K562 (cell line): ENCODE measurements at regions not wholly inside any gene's neighbourhood (a gene's known extent, or its start where the extent isn't known, plus 50 kb on each side); places are given as distances from the start of the nearest gene placed in this dataset.

ENCODE experiments used
- ATAC-seq: fragments of 200-7000 bp; cut with Tn5 transposase; 3 replicates; pipeline ENCODE4 v1.9.1; 2020; ENCODE audit warnings: moderate library complexity
- BruUV-seq: library from RNA; stranded (reverse); fragments of 400-500 nt; replicated peaks from 2 replicates; lab custom pipeline; 2021; lab: Mats Ljungman, UMichigan
- CTCF ChIA-PET: fragments of 300-600 bp; formaldehyde crosslinking; extraction: SDS; loops from one replicate; lab custom pipeline; 2021; ENCODE audit warnings: low intra/inter-chr PET ratio; lab: Yijun Ruan, JAX
- POLR2A ChIA-PET: fragments of 300-600, 350-650 bp; sonication (Branson Sonifier 250); formaldehyde crosslinking; extraction: SDS; loops from one replicate; lab custom pipeline; 2021; ENCODE audit warnings: antibody characterized with exemption, inconsistent platforms; lab: Yijun Ruan, JAX
- DNase-seq, 4 experiments: peaks; one replicate each; pipeline versions ENCODE4 v3.0.0 to v3.0.0-alpha.2; 2011 to 2018; ENCODE audit warnings: low spot score in 3 of 4, mixed read lengths in 3 of 4; ENCODE audit errors: extremely low read depth in 1 of 4
- FAIRE-seq: peaks from 2 replicates; lab custom pipeline; 2011; peaks lifted over from hg19 to GRCh38; lab: Jason Lieb, UNC
- H2AFZ ChIP-seq: 2 replicates; pipeline ENCODE4 v1.6.0; 2011; ENCODE audit warnings: low read depth, low read length, control low read depth, inconsistent platforms
- H3K27ac ChIP-seq: fragments of 200-600 bp; 3 replicates; pipeline ENCODE4 v1.8.0; 2011; ENCODE audit warnings: low read depth, mild to moderate bottlenecking, control low read depth, inconsistent platforms, low read length, moderate library complexity, mixed read lengths; ENCODE audit errors: extremely low read depth
- H3K27me3 ChIP-seq, 2 experiments: fragments of 300-600 bp in 1 of 2; 2 replicates in 1 of 2; 3 replicates in 1 of 2; pipeline versions ENCODE4 v1.6.0 to v1.8.0; 2011; ENCODE audit warnings: inconsistent platforms in 2 of 2, low read length in 2 of 2, mild to moderate bottlenecking in 1 of 2, mixed read lengths in 1 of 2, moderate library complexity in 1 of 2; ENCODE audit not compliant: control insufficient read depth in 2 of 2, insufficient read depth in 2 of 2
- H3K36me3 ChIP-seq: fragments of 300-600 bp; 3 replicates; pipeline ENCODE4 v1.8.0; 2011; ENCODE audit warnings: mild to moderate bottlenecking, low read length, inconsistent platforms; ENCODE audit not compliant: control insufficient read depth, insufficient read depth
- H3K4me1 ChIP-seq, 2 experiments: fragments of 200-600 bp in 1 of 2; replicated peaks in 1 of 2; 2 replicates in 1 of 2; 3 replicates in 1 of 2; pipeline versions ENCODE4 v1.5.1 to v1.8.0; 2011; ENCODE audit warnings: inconsistent platforms in 2 of 2, low read length in 2 of 2, mild to moderate bottlenecking in 1 of 2, mixed read lengths in 1 of 2, moderate library complexity in 1 of 2; ENCODE audit not compliant: control insufficient read depth in 2 of 2, insufficient read depth in 2 of 2
- H3K4me2 ChIP-seq: 2 replicates; pipeline ENCODE4 v1.6.1; 2011; ENCODE audit warnings: low read length, control low read depth, inconsistent platforms, mixed read lengths; ENCODE audit not compliant: insufficient read depth
- H3K4me3 ChIP-seq: fragments of 200-600 bp; sonication (generic), shearing (Covaris generic); 2 replicates; pipeline ENCODE4 v1.5.1; 2016; ENCODE audit warnings: control low read depth, inconsistent platforms
- H3K79me2 ChIP-seq: fragments of 200-600 bp; 3 replicates; pipeline ENCODE4 v1.8.0; 2011; ENCODE audit warnings: low read length, inconsistent platforms; ENCODE audit not compliant: control insufficient read depth, insufficient read depth
- H3K9ac ChIP-seq, 2 experiments: 2 replicates each; pipeline versions ENCODE4 v1.6.0 to v1.6.1; 2011; ENCODE audit warnings: low read depth in 2 of 2, low read length in 2 of 2, control low read depth in 1 of 2, inconsistent platforms in 1 of 2, mild to moderate bottlenecking in 1 of 2, mixed read lengths in 1 of 2; ENCODE audit not compliant: insufficient read depth in 1 of 2
- H3K9me1 ChIP-seq: one replicate; pipeline ENCODE4 v1.6.0; 2011; ENCODE audit warnings: inconsistent platforms, mild to moderate bottlenecking, low read length, moderate library complexity; ENCODE audit not compliant: control insufficient read depth, insufficient read depth
- H3K9me3 ChIP-seq: replicated peaks from 2 replicates; pipeline ENCODE4 v1.5.1; 2011; ENCODE audit warnings: low read depth, low read length, inconsistent platforms; ENCODE audit not compliant: control insufficient read depth, insufficient read depth
- H4K20me1 ChIP-seq: replicated peaks from 2 replicates; pipeline ENCODE4 v1.6.1; 2011; ENCODE audit warnings: low read length, inconsistent platforms, mixed read lengths; ENCODE audit not compliant: control insufficient read depth, insufficient read depth
- CBX1 ChIP-seq: sonication (generic); IDR thresholded peaks from 2 replicates; pipeline ENCODE4 v1.6.1; 2016; ENCODE audit warnings: antibody characterized with exemption, low read depth, mild to moderate bottlenecking
- COPS2 ChIP-seq: fragments of 450-650 bp; conservative IDR thresholded peaks from 2 replicates; pipeline ENCODE4 v1.6.1; 2016; ENCODE audit warnings: mild to moderate bottlenecking, moderate library complexity
- LCOR ChIP-seq: sonication (generic); formaldehyde crosslinking; IDR thresholded peaks from 2 replicates; pipeline ENCODE4 v1.8.0; 2022; ENCODE audit warnings: mild to moderate bottlenecking, missing genetic modification reagents
- NFIX ChIP-seq: fragments of 250-450 bp; sonication (Bioruptor Pico); IDR thresholded peaks from 2 replicates; pipeline ENCODE4 v1.4.0; 2020; ENCODE audit warnings: low read depth, mild to moderate bottlenecking, moderate library complexity
- NR2C1 ChIP-seq, 2 experiments: fragments of 450-650 bp; IDR thresholded peaks; 2 replicates each; pipeline ENCODE4 v1.6.1; 2017; ENCODE audit warnings: mild to moderate bottlenecking in 2 of 2, antibody characterized with exemption in 1 of 2, inconsistent platforms in 1 of 2, missing compliant biosample characterization in 1 of 2, missing genetic modification characterization in 1 of 2
- NR4A1 ChIP-seq, 2 experiments: fragments of 250-450 bp in 1 of 2; fragments of 450-650 bp in 1 of 2; sonication (Bioruptor Pico) in 1 of 2; IDR thresholded peaks; 2 replicates each; pipeline versions ENCODE4 v1.4.0 to v1.6.1; 2016 to 2020; ENCODE audit warnings: mild to moderate bottlenecking in 2 of 2, missing compliant biosample characterization in 1 of 2, missing genetic modification characterization in 1 of 2, moderate library complexity in 1 of 2
- POLR2AphosphoS2 ChIP-seq: IDR thresholded peaks from 2 replicates; pipeline ENCODE4 v1.6.1; 2012; ENCODE audit warnings: low read length, improper control_type of control experiment
- POLR3A ChIP-seq: IDR thresholded peaks from 2 replicates; pipeline ENCODE4 v1.6.1; 2011; ENCODE audit warnings: borderline replicate concordance, mild to moderate bottlenecking, moderate library complexity; ENCODE audit not compliant: insufficient read length, insufficient read depth; ENCODE audit errors: extremely low read depth
- PTTG1 ChIP-seq: fragments of 450-650 bp; IDR thresholded peaks from 2 replicates; pipeline ENCODE4 v1.6.1; 2016; ENCODE audit warnings: low read depth, mild to moderate bottlenecking, missing genetic modification characterization, missing compliant biosample characterization
- RB1 ChIP-seq: fragments of 450-650 bp; IDR thresholded peaks from 2 replicates; pipeline ENCODE4 v1.6.1; 2017; ENCODE audit warnings: low read depth, mild to moderate bottlenecking
- RFX5 ChIP-seq: IDR thresholded peaks from 2 replicates; pipeline ENCODE4 v1.6.1; 2011; ENCODE audit warnings: low read depth, mild to moderate bottlenecking, improper control_type of control experiment, low read length
- RNF2 ChIP-seq: sonication (generic); IDR thresholded peaks from 2 replicates; pipeline ENCODE4 v1.6.1; 2016
- SLC30A9 ChIP-seq: fragments of 250-450 bp; sonication (Bioruptor Pico); IDR thresholded peaks from 2 replicates; pipeline ENCODE4 v1.8.0; 2022; ENCODE audit warnings: mild to moderate bottlenecking, moderate library complexity
- SMAD2 ChIP-seq: fragments of 150-350 bp; IDR thresholded peaks from 2 replicates; pipeline ENCODE4 v1.6.1; 2014; ENCODE audit warnings: low read depth, mild to moderate bottlenecking, low read length
- ZBTB1 ChIP-seq: sonication (generic); formaldehyde crosslinking; IDR thresholded peaks from 2 replicates; pipeline ENCODE4 v1.8.1; 2023; ENCODE audit warnings: missing genetic modification reagents, low read depth, mild to moderate bottlenecking, borderline replicate concordance
- ZNF695 ChIP-seq: fragments of 450-650 bp; formaldehyde crosslinking; IDR thresholded peaks from 2 replicates; pipeline ENCODE4 v1.4.0; 2020; ENCODE audit warnings: mild to moderate bottlenecking, moderate library complexity
- ZSCAN32 ChIP-seq: fragments of 450-650 bp; formaldehyde crosslinking; IDR thresholded peaks from 2 replicates; pipeline ENCODE4 v1.4.0; 2020; ENCODE audit warnings: mild to moderate bottlenecking, moderate library complexity
- WGBS: fragments of 100-300 bp; shearing (Covaris generic); methylation state at CpG from one replicate; pipeline ENCODE4 v1.1.6; 2016; ENCODE audit warnings: low coverage, mixed read lengths; ENCODE audit not compliant: insufficient coverage; ENCODE audit errors: missing lambda C conversion rate; 5-methylcytosine and 5-hydroxymethylcytosine counted together
- in situ Hi-C: fragments of 300-500 bp; cut with MboI; formaldehyde crosslinking; loops from 4 replicates; pipeline ENCODE4 v1.15.0; 2018; ENCODE audit warnings: inconsistent platforms, mixed read lengths
- intact Hi-C: fragments of 100-400 bp; cut with micrococcal nuclease; formaldehyde crosslinking; loops from 2 replicates; pipeline ENCODE4 v1.14.2; 2022
- TF ChIP-seq, protein P1 (sequence below): fragments of 250-450 bp; sonication (Bioruptor Pico); IDR thresholded peaks from 2 replicates; pipeline ENCODE4 v1.8.0; 2021; ENCODE audit warnings: mild to moderate bottlenecking, moderate library complexity
- TF ChIP-seq, protein P2 (sequence below): fragments of 250-450 bp; sonication (Bioruptor Pico); IDR thresholded peaks from 2 replicates; pipeline ENCODE4 v1.8.0; 2022; ENCODE audit warnings: moderate library complexity, mild to moderate bottlenecking, inconsistent platforms
- TF ChIP-seq, protein P3 (sequence below): fragments of 450-650 bp; IDR thresholded peaks from 2 replicates; pipeline ENCODE4 v1.6.1; 2018; ENCODE audit warnings: mild to moderate bottlenecking, low read depth; ENCODE audit not compliant: partially characterized antibody

DNA sequence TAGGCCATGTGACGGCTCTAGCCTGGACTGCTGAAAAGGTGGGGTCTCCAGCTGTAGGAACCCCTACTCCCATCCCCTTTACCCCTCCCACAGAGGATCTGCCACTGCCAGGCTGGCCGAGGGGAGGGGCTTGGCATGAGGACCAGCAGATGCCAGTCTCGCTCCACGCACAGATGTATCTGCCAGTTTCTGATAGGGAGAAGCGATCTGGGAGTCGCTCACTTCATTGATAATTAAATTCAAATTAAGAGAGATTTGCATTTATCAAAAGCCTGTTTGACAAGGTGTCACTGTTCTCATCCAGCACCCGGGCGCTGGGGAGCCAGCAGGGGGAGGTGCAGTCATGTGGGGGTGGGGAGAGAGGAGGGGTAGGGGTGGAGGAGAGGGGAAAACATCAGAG lies 217.6 kb upstream of the MYL2 start:
- TF ChIP-seq ZSCAN32 (CRISPR knock-in tag): no peak
- no peak for TF ChIP-seq SLC30A9 (CRISPR knock-in tag)
- TF ChIP-seq RB1: no peak
- TF ChIP-seq COPS2: no peak
- no peak for TF ChIP-seq RFX5
- TF ChIP-seq PTTG1 (tag): no peak
- no peak for TF ChIP-seq CBX1
- no peak for TF ChIP-seq ZBTB1
- TF ChIP-seq ZNF695 (CRISPR knock-in tag): no peak
- TF ChIP-seq, protein P1, sequence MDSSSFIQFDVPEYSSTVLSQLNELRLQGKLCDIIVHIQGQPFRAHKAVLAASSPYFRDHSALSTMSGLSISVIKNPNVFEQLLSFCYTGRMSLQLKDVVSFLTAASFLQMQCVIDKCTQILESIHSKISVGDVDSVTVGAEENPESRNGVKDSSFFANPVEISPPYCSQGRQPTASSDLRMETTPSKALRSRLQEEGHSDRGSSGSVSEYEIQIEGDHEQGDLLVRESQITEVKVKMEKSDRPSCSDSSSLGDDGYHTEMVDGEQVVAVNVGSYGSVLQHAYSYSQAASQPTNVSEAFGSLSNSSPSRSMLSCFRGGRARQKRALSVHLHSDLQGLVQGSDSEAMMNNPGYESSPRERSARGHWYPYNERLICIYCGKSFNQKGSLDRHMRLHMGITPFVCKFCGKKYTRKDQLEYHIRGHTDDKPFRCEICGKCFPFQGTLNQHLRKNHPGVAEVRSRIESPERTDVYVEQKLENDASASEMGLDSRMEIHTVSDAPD (CRISPR knock-in tag): no peak
- TF ChIP-seq, protein P2, sequence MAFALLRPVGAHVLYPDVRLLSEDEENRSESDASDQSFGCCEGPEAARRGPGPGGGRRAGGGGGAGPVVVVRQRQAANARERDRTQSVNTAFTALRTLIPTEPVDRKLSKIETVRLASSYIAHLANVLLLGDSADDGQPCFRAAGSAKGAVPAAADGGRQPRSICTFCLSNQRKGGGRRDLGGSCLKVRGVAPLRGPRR: no peak
- TF ChIP-seq NFIX (CRISPR knock-in tag): no peak
- TF ChIP-seq, protein P3, sequence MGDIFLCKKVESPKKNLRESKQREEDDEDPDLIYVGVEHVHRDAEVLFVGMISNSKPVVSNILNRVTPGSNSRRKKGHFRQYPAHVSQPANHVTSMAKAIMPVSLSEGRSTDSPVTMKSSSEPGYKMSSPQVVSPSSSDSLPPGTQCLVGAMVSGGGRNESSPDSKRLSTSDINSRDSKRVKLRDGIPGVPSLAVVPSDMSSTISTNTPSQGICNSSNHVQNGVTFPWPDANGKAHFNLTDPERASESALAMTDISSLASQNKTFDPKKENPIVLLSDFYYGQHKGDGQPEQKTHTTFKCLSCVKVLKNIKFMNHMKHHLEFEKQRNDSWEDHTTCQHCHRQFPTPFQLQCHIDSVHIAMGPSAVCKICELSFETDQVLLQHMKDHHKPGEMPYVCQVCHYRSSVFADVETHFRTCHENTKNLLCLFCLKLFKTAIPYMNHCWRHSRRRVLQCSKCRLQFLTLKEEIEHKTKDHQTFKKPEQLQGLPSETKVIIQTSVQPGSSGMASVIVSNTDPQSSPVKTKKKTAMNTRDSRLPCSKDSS: no peak
- no peak for TF ChIP-seq POLR3A
- TF ChIP-seq LCOR: no peak
- no peak for TF ChIP-seq NR4A1 (CRISPR knock-in tag; IDR thresholded peaks at IDR 0.05)
- TF ChIP-seq NR4A1 (tag; IDR thresholded peaks at IDR 0.05): no peak
- no peak for TF ChIP-seq SMAD2
- TF ChIP-seq NR2C1 (IDR thresholded peaks at IDR 0.05): no peak
- TF ChIP-seq NR2C1 (tag; IDR thresholded peaks at IDR 0.05): no peak
- no peak for TF ChIP-seq POLR2AphosphoS2
- no peak for TF ChIP-seq RNF2
- H3K9me3 ChIP-seq: no peaks in the 10 kb centered on the region
- no peak for FAIRE-seq
- no peaks in the 10 kb centered on the region; the same call in 1 of the 2 replicates for H4K20me1 ChIP-seq
- no peaks in the 10 kb centered on the region for H3K36me3 ChIP-seq
- no peaks in the 10 kb centered on the region for H3K9me1 ChIP-seq
- WGBS: 0% methylated on average over 8 of the region's 8 CpGs
- no peak overlapping the region for H2AFZ ChIP-seq
- no peak overlapping the region for H3K4me3 ChIP-seq
- H3K79me2 ChIP-seq: no peaks in the 10 kb centered on the region
- CTCF ChIA-PET: no interaction called here
- no peak overlapping the region for H3K9ac ChIP-seq
- in situ Hi-C loops: no loop called here
- POLR2A ChIA-PET: interaction anchor here (0.6 kb wide), 1 partner anchor 17 kb away, joined by 4 read pairs; no protein-coding TSS in a partner anchor
- no peak overlapping the region for H3K27ac ChIP-seq
- intact Hi-C loops: no loop called here
- no peaks in the 10 kb centered on the region for H3K4me1 ChIP-seq
- no peak overlapping the region for H3K4me2 ChIP-seq
- ATAC-seq: no peak
- DNase-seq: peak in 1 of 4 experiments; percentile 18
- no TSS peak for BruUV-seq
- H3K27me3 ChIP-seq: peaks cover 4 to 34% of the 10 kb centered on the region in 2 experiments; a peak in 4 of 5 replicates
